Activated T-cell treated with anti-CD3 and anti-CD28 coated beads for 24 hours (primary cell): ENCODE measurements at regions not wholly inside any gene's neighbourhood (a gene's known extent, or its start where the extent isn't known, plus 50 kb on each side); places are given as distances from the start of the nearest gene placed in this dataset.
"Not testable (repeated sequence)": the region's sequence is repeated elsewhere in the genome, so short reads cannot be mapped to it uniquely, and the experiment has no call there.

Experiments
- DNase-seq: peaks from one replicate; pipeline ENCODE4 v3.0.0-alpha.2; 2020; ENCODE audit warnings: low read depth

- no peak for DNase-seq
Observed at GRCh38 chr13:87877477-87877876, 206.3 kb downstream of the SLITRK5 start.

GRCh38 chr13:87878706-87879105, 207.5 kb downstream of the SLITRK5 start:
- DNase-seq, result no peak

GRCh38 chr13:87884884-87885283, 213.7 kb downstream of the SLITRK5 start:
- DNase-seq, result no peak

GRCh38 chr13:87887459-87888123, 216.4 kb downstream of the SLITRK5 start:
- no peak for DNase-seq

- no peak for DNase-seq
Observed at GRCh38 chr13:87889254-87889653, 218.1 kb downstream of the SLITRK5 start.

- no peak for DNase-seq
Observed at GRCh38 chr13:87893186-87893585, 222.0 kb downstream of the SLITRK5 start.

GRCh38 chr13:87894059-87894458, 222.9 kb downstream of the SLITRK5 start:
- DNase-seq, result no peak

GRCh38 chr13:87903553-87903952, 232.4 kb downstream of the SLITRK5 start:
- DNase-seq, result no peak

- no peak for DNase-seq
Observed at GRCh38 chr13:87906411-87906810, 235.2 kb downstream of the SLITRK5 start.

- DNase-seq, result no peak
Observed at GRCh38 chr13:87907202-87907601, 236.0 kb downstream of the SLITRK5 start.

- DNase-seq, result no peak
Observed at GRCh38 chr13:87919956-87920355, 248.8 kb downstream of the SLITRK5 start.

- no peak for DNase-seq
Observed at GRCh38 chr13:87923753-87924152, 252.6 kb downstream of the SLITRK5 start.

GRCh38 chr13:87925006-87925405, 253.8 kb downstream of the SLITRK5 start:
- DNase-seq, result no peak

- DNase-seq, result no peak
Observed at GRCh38 chr13:87940776-87941175, 269.6 kb downstream of the SLITRK5 start.

- no peak for DNase-seq
Observed at GRCh38 chr13:87941226-87941625, 270.1 kb downstream of the SLITRK5 start.

GRCh38 chr13:87942205-87942604, 271.0 kb downstream of the SLITRK5 start:
- DNase-seq, result no peak

GRCh38 chr13:87944038-87944437, 272.9 kb downstream of the SLITRK5 start:
- DNase-seq, result no peak

GRCh38 chr13:87952377-87952776, 281.2 kb downstream of the SLITRK5 start:
- DNase-seq, result no peak

GRCh38 chr13:87953381-87953780, 282.2 kb downstream of the SLITRK5 start:
- DNase-seq, result no peak

GRCh38 chr13:87954091-87954490, 282.9 kb downstream of the SLITRK5 start:
- no peak for DNase-seq

- DNase-seq, result no peak
Observed at GRCh38 chr13:87961546-87961945, 290.4 kb downstream of the SLITRK5 start.

- no peak for DNase-seq
Observed at GRCh38 chr13:87972568-87972967, 301.4 kb downstream of the SLITRK5 start.

GRCh38 chr13:87975035-87975434, 303.9 kb downstream of the SLITRK5 start:
- DNase-seq, result no peak

GRCh38 chr13:87976650-87977049, 305.5 kb downstream of the SLITRK5 start:
- not testable (repeated sequence) for DNase-seq
